B cell (primary cell): ENCODE measurements at regions not wholly inside any gene's neighbourhood (a gene's known extent, or its start where the extent isn't known, plus 50 kb on each side); places are given as distances from the start of the nearest gene placed in this dataset.

Experiments
- ATAC-seq: fragments of 200-7000 bp; cut with Tn5 transposase; one replicate; pipeline ENCODE4 v1.10.0; 2021; ENCODE audit warnings: low read depth, mild to moderate bottlenecking, moderate number of reproducible peaks, moderate library complexity
- CTCF ChIA-PET: fragments of 350-600 bp; sonication (Branson Sonifier 250); formaldehyde crosslinking; loops from one replicate; lab custom pipeline; 2021; ENCODE audit warnings: antibody characterized with exemption, inconsistent platforms; lab: Charles Lee
- POLR2A ChIA-PET: fragments of 350-600 bp; sonication (Branson Sonifier 250); formaldehyde crosslinking; loops from one replicate; lab custom pipeline; 2021; ENCODE audit warnings: antibody characterized with exemption; lab: Charles Lee
- DNase-seq: peaks from one replicate; pipeline ENCODE4 v3.0.0; 2013
- H2AFZ ChIP-seq: 2 replicates; pipeline ENCODE4 v1.6.1; 2012; ENCODE audit warnings: mild to moderate bottlenecking, low read depth, low read length; ENCODE audit not compliant: insufficient read depth, poor library complexity, severe bottlenecking
- H3K27ac ChIP-seq, 2 donors: 1 replicate in 1 of 2; 2 replicates in 1 of 2; pipeline ENCODE4 v1.5.1; 2012 to 2013; ENCODE audit warnings: low read length in 2 of 2, mild to moderate bottlenecking in 2 of 2, moderate library complexity in 1 of 2
- H3K27me3 ChIP-seq, 4 experiments: fragments of 200-600 bp in 1 of 4; sonication (generic) in 1 of 4; replicated peaks in 1 of 4; 1 replicate in 2 of 4; 2 replicates in 2 of 4; pipeline versions ENCODE4 v1.6.1 to v1.7.0; 2013 to 2016; ENCODE audit warnings: low read length in 3 of 4, mild to moderate bottlenecking in 2 of 4, mixed read lengths in 1 of 4, moderate library complexity in 1 of 4; ENCODE audit not compliant: insufficient read depth in 4 of 4, control insufficient read depth in 3 of 4; ENCODE audit errors: control extremely low read depth in 1 of 4
- H3K36me3 ChIP-seq, 2 experiments: replicated peaks in 1 of 2; 1 replicate in 1 of 2; 2 replicates in 1 of 2; pipeline versions ENCODE4 v1.6.1 to v1.7.1; 2013; ENCODE audit warnings: low read length in 1 of 2; ENCODE audit not compliant: insufficient read depth in 2 of 2, control insufficient read depth in 1 of 2; ENCODE audit errors: control extremely low read depth in 1 of 2, extremely low read depth in 1 of 2
- H3K4me1 ChIP-seq, 2 donors: fragments of 200-600 bp in 1 of 2; sonication (generic) in 1 of 2; 1 replicate in 1 of 2; 2 replicates in 1 of 2; pipeline versions ENCODE4 v1.5.1 to v1.6.1; 2013 to 2017; ENCODE audit warnings: low read length in 2 of 2; ENCODE audit not compliant: control insufficient read depth in 2 of 2, insufficient read depth in 2 of 2
- H3K4me2 ChIP-seq: replicated peaks from 2 replicates; pipeline ENCODE3; 2012; ENCODE audit warnings: mild to moderate bottlenecking, low read depth, low read length; ENCODE audit not compliant: poor library complexity, severe bottlenecking
- H3K4me3 ChIP-seq, 5 experiments: fragments of 200-600 bp in 1 of 5; sonication (generic) in 1 of 5; 1 replicate in 3 of 5; 2 replicates in 2 of 5; pipeline versions ENCODE4 v1.5.1 to v1.7.0; 2011 to 2016; ENCODE audit warnings: low read length in 4 of 5, mild to moderate bottlenecking in 4 of 5, low read depth in 2 of 5, control low read depth in 1 of 5, moderate library complexity in 1 of 5; ENCODE audit not compliant: insufficient read depth in 1 of 5; ENCODE audit errors: control extremely low read depth in 1 of 5, extremely low read depth in 1 of 5
- H3K79me2 ChIP-seq: fragments of 200-600 bp; sonication (generic); one replicate; pipeline ENCODE4 v1.6.0; 2016; ENCODE audit warnings: low read length; ENCODE audit not compliant: control insufficient read depth, insufficient read depth
- H3K9ac ChIP-seq: fragments of 200-600 bp; sonication (generic); 2 replicates; pipeline ENCODE4 v1.6.1; 2017; ENCODE audit warnings: mild to moderate bottlenecking, low read length, moderate library complexity
- H3K9me3 ChIP-seq, 3 donors: one replicate each; pipeline versions ENCODE4 v1.6.1 to v1.7.1; 2013; ENCODE audit warnings: low read length in 2 of 3; ENCODE audit not compliant: control insufficient read depth in 2 of 3, insufficient read depth in 1 of 3; ENCODE audit errors: control extremely low read depth in 1 of 3
- H4K20me1 ChIP-seq: 2 replicates; pipeline ENCODE4 v1.6.0; 2012; ENCODE audit warnings: mild to moderate bottlenecking, low read length; ENCODE audit not compliant: insufficient read depth, control insufficient read depth, poor library complexity, severe bottlenecking
- H3K27ac Mint-ChIP-seq: one replicate; pipeline ENCODE4 v1.8.0; 2021; ENCODE audit warnings: mixed read lengths
- H3K27me3 Mint-ChIP-seq: one replicate; pipeline ENCODE4 v1.8.0; 2021; ENCODE audit warnings: mixed read lengths
- H3K4me1 Mint-ChIP-seq: one replicate; pipeline ENCODE4 v1.8.0; 2021; ENCODE audit warnings: mixed read lengths
- H3K4me3 Mint-ChIP-seq: one replicate; pipeline ENCODE4 v1.8.0; 2021; ENCODE audit warnings: mixed read lengths
- H3K9me3 Mint-ChIP-seq: one replicate; pipeline ENCODE4 v1.8.0; 2022; ENCODE audit warnings: mixed read lengths; ENCODE audit not compliant: insufficient read depth
- EZH2 ChIP-seq: IDR thresholded peaks from 2 replicates; pipeline ENCODE4 v1.6.1; 2012; ENCODE audit warnings: borderline replicate concordance, low read depth, mild to moderate bottlenecking, moderate library complexity, low read length; ENCODE audit not compliant: insufficient read depth, poor library complexity, severe bottlenecking
- WGBS: methylation state at CpG from one replicate; pipeline ENCODE4 v1.1.5; 2013; ENCODE audit warnings: missing lambda C conversion rate; ENCODE audit not compliant: insufficient coverage; 5-methylcytosine and 5-hydroxymethylcytosine counted together
- intact Hi-C: fragments of 100-400 bp; cut with micrococcal nuclease; formaldehyde crosslinking; loops from one replicate; pipeline ENCODE4 v1.10.0; 2022
- TF ChIP-seq, protein P1 (sequence below): fragments of 200-600 bp; IDR thresholded peaks from one replicate; pipeline ENCODE4 v1.8.0; 2022; ENCODE audit warnings: antibody characterized with exemption, mild to moderate bottlenecking

GRCh38 chr2:150639383-150639782 is 151.9 kb upstream of the RND3 start:
- Mint-ChIP-seq H3K27me3 (no peaks in the 10 kb centered on the region), H3K9me3 (no peaks in the 10 kb centered on the region), H3K4me3 (no peak overlapping the region), H3K27ac (no peak overlapping the region), H3K4me1 (no peaks in the 10 kb centered on the region)
- ChIA-PET CTCF (no interaction called here), POLR2A (no interaction called here)
- intact Hi-C loops, result no loop called here
- DNase-seq (no peak), ATAC-seq (no peak)
- Histone ChIP-seq H3K27me3 (no peaks in the 10 kb centered on the region), H4K20me1 (no peaks in the 10 kb centered on the region), H3K4me2 (no peak overlapping the region), H3K9ac (no peak overlapping the region), H3K4me3 (no peak overlapping the region), H3K4me1 (no peaks in the 10 kb centered on the region), H3K79me2 (no peaks in the 10 kb centered on the region), H3K9me3 (no peaks in the 10 kb centered on the region), H3K36me3 (no peaks in the 10 kb centered on the region), H2AFZ (no peak overlapping the region), H3K27ac (no peak overlapping the region)
- WGBS, result no CpG with 5 or more reads among the region's 3 CpGs
- TF ChIP-seq, protein P1, sequence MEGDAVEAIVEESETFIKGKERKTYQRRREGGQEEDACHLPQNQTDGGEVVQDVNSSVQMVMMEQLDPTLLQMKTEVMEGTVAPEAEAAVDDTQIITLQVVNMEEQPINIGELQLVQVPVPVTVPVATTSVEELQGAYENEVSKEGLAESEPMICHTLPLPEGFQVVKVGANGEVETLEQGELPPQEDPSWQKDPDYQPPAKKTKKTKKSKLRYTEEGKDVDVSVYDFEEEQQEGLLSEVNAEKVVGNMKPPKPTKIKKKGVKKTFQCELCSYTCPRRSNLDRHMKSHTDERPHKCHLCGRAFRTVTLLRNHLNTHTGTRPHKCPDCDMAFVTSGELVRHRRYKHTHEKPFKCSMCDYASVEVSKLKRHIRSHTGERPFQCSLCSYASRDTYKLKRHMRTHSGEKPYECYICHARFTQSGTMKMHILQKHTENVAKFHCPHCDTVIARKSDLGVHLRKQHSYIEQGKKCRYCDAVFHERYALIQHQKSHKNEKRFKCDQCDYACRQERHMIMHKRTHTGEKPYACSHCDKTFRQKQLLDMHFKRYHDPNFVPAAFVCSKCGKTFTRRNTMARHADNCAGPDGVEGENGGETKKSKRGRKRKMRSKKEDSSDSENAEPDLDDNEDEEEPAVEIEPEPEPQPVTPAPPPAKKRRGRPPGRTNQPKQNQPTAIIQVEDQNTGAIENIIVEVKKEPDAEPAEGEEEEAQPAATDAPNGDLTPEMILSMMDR, result no peak
- no peak for TF ChIP-seq EZH2

GRCh38 chr2:150631236-150631821 is 143.9 kb upstream of the RND3 start:
- CTCF ChIA-PET, result no interaction called here
- Histone ChIP-seq H3K79me2 (no peaks in the 10 kb centered on the region), H3K36me3 (no peaks in the 10 kb centered on the region), H2AFZ (no peak overlapping the region), H3K9me3 (peaks cover 0 to 4% (median 0%) of the 10 kb centered on the region in 3 donors), H3K9ac (no peak overlapping the region), H3K27ac (no peak overlapping the region), H4K20me1 (no peaks in the 10 kb centered on the region), H3K4me2 (no peak overlapping the region), H3K27me3 (no peaks in the 10 kb centered on the region), H3K4me3 (no peak overlapping the region), H3K4me1 (no peaks in the 10 kb centered on the region)
- no peaks in the 10 kb centered on the region for H3K4me1 Mint-ChIP-seq
- DNase-seq (no peak), ATAC-seq (no peak)
- TF ChIP-seq, protein P1, result no peak
- no peak for TF ChIP-seq EZH2
- intact Hi-C loops, result no loop called here
- no peaks in the 10 kb centered on the region for H3K9me3 Mint-ChIP-seq
- no peaks in the 10 kb centered on the region for H3K27me3 Mint-ChIP-seq
- H3K4me3 Mint-ChIP-seq, result no peak overlapping the region
- H3K27ac Mint-ChIP-seq, result no peak overlapping the region
- no CpG with 5 or more reads among the region's 2 CpGs for WGBS
- POLR2A ChIA-PET, result no interaction called here
